ENCODE measurements at regions not wholly inside any gene's neighbourhood (a gene's known extent, or its start where the extent isn't known, plus 50 kb on each side); places are given as distances from the start of the nearest gene placed in this dataset.

GRCh38 chr5:35282810-35283209, 52.5 kb upstream of the PRLR start (continued):
- TF ChIP-seq REST (IDR thresholded peaks at IDR 0.05; ENCODE audit: borderline replicate concordance in 1 of 2, low read depth in 1 of 2, low read length in 2 of 2), result no peak

DNA sequence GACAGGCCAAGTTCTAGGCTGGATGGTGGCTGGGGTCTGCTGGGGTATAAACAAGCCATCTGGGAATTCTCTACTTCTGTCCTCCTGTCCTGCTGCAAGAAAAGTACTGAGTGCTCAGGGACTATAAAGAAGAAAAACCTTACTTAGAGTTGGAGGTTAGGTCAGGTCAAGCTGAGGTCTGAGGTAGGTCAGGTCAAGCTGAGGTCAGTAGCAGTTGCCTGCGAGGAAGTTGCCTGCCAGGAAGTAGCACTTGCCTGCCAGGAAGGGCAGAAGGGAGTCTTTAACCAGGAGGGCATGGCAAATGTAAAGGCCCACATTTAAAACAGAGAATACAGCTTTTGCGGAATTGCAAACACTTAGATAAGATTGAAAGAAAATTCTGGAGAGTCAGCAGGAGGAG, 51.3 kb upstream of the PRLR start:
- TF ChIP-seq HOXA9 (CRISPR knock-in tag; IDR thresholded peaks at IDR 0.05; ENCODE audit: borderline replicate concordance), result no peak
- no peak for TF ChIP-seq ZNF792 (CRISPR knock-in tag; IDR thresholded peaks at IDR 0.05)
- TF ChIP-seq FOXO1 (CRISPR knock-in tag; IDR thresholded peaks at IDR 0.05), result no peak
- no peak for TF ChIP-seq ZNF629 (CRISPR knock-in tag; conservative IDR thresholded peaks at IDR 0.05)
- no peak for TF ChIP-seq ZNF773 (CRISPR knock-in tag; IDR thresholded peaks at IDR 0.05; ENCODE audit: borderline replicate concordance)
- TF ChIP-seq ZNF230 (CRISPR knock-in tag; IDR thresholded peaks at IDR 0.05), result no peak
- no peak for TF ChIP-seq MAX (IDR thresholded peaks at IDR 0.05)
- TF ChIP-seq ZNF772 (CRISPR knock-in tag; IDR thresholded peaks at IDR 0.05), result no peak
- no peak for TF ChIP-seq RORA (CRISPR knock-in tag; IDR thresholded peaks at IDR 0.05)
- no peak for TF ChIP-seq CBFB (CRISPR knock-in tag; IDR thresholded peaks at IDR 0.05)
- no peak for TF ChIP-seq ARNT2 (CRISPR knock-in tag; IDR thresholded peaks at IDR 0.05; ENCODE audit: low read depth)
- TF ChIP-seq ETV6 (CRISPR knock-in tag; conservative IDR thresholded peaks at IDR 0.05), result no peak
- no peak for TF ChIP-seq NFYC (CRISPR knock-in tag; IDR thresholded peaks at IDR 0.05)
- no peak for TF ChIP-seq ZFP36L1 (CRISPR knock-in tag; IDR thresholded peaks at IDR 0.05)
- TF ChIP-seq HOXA3 (CRISPR knock-in tag; IDR thresholded peaks at IDR 0.05), result no peak
- CTCF ChIA-PET (ENCODE audit: low intra/inter-chr PET ratio, low total read pairs), result no interaction called here

More for the DNA sequence above, 51.3 kb upstream of the PRLR start:
- intact Hi-C loops (cut with micrococcal nuclease; ENCODE audit: unreplicated experiment) (no loop called here), in situ Hi-C loops (cut with HindIII; ENCODE audit: extremely low pct_ligation_motif_present, low pct_unique_long_range_greater_than_20kb) (no loop called here)
- H3K27me3 ChIP-seq (ENCODE audit: control insufficient read depth in 1 of 2, insufficient read depth in 2 of 2, low read length in 2 of 2), result no peaks in the 10 kb centered on the region
- H3K9ac ChIP-seq (ENCODE audit: insufficient read depth, low read depth, low read length), result no peak overlapping the region
- FAIRE-seq (no peak), ATAC-seq (no peak), DNase-seq (ENCODE audit: low spot score) (no peak)
- no TSS peak for BruUV-seq (replicated peaks)
- POLR2A ChIA-PET, result no interaction called here
- no peaks in the 10 kb centered on the region for H3K9me3 ChIP-seq (ENCODE audit: low read length)
- H3K27ac ChIP-seq (ENCODE audit: extremely low read length, insufficient read depth, low read length), result no peak overlapping the region
- no peak overlapping the region for H2AFZ ChIP-seq (ENCODE audit: low read length)
- H3K36me3 ChIP-seq (replicated peaks in 1 of 2; ENCODE audit: control insufficient read depth in 1 of 2, insufficient read depth in 2 of 2, low read length in 2 of 2), result no peaks in the 10 kb centered on the region
- no peaks in the 10 kb centered on the region for H3K79me2 ChIP-seq (ENCODE audit: insufficient read depth, low read length)
- no peaks in the 10 kb centered on the region for H3K4me1 ChIP-seq (ENCODE audit: insufficient read depth, low read length)
- no peaks in the 10 kb centered on the region for H4K20me1 ChIP-seq (ENCODE audit: insufficient read depth, low read length)
- no peak overlapping the region for H3K4me3 ChIP-seq (replicated peaks in 1 of 3; ENCODE audit: insufficient read depth in 1 of 3, low read depth in 2 of 3, low read length in 3 of 3)
- 42% methylated on average over 2 of the region's 2 CpGs for WGBS (ENCODE audit: low lambda C conversion rate)
- no peak overlapping the region for H3K4me2 ChIP-seq (ENCODE audit: low read depth, low read length)

All from HepG2 (cell line).